Chondrocyte (in vitro differentiated cells): ENCODE measurements at regions not wholly inside any gene's neighbourhood (a gene's known extent, or its start where the extent isn't known, plus 50 kb on each side); places are given as distances from the start of the nearest gene placed in this dataset.

ENCODE experiments used
- DNase-seq: peaks from one replicate; pipeline ENCODE4 v3.0.0; 2021; ENCODE audit warnings: mixed read lengths, low spot score
- H3K27ac Mint-ChIP-seq: one replicate; pipeline ENCODE4 v1.8.0; 2021; ENCODE audit warnings: mild to moderate bottlenecking, moderate library complexity, mixed read lengths; ENCODE audit not compliant: unreplicated experiment
- H3K27me3 Mint-ChIP-seq: 2 replicates; pipeline ENCODE4 v1.8.0; 2021; ENCODE audit warnings: low read depth, mixed read lengths
- H3K36me3 Mint-ChIP-seq: 2 replicates; pipeline ENCODE4 v1.8.0; 2021; ENCODE audit warnings: low read depth, mixed read lengths
- H3K4me1 Mint-ChIP-seq: 2 replicates; pipeline ENCODE4 v1.8.0; 2021; ENCODE audit warnings: low read depth, mild to moderate bottlenecking, mixed read lengths
- H3K4me3 Mint-ChIP-seq: one replicate; pipeline ENCODE4 v1.8.0; 2021; ENCODE audit warnings: mild to moderate bottlenecking, moderate library complexity, mixed read lengths; ENCODE audit not compliant: unreplicated experiment
- H3K9me3 Mint-ChIP-seq: 2 replicates; pipeline ENCODE4 v1.8.0; 2021; ENCODE audit warnings: low read depth, mixed read lengths
- CTCF ChIP-seq: fragments of 200-600 bp; sonication (generic); IDR thresholded peaks from 2 replicates; pipeline ENCODE4 v1.5.0; 2021; ENCODE audit warnings: antibody characterized with exemption, mild to moderate bottlenecking, moderate library complexity

- H3K9me3 Mint-ChIP-seq: no peaks in the 10 kb centered on the region
- peaks cover 8% of the 10 kb centered on the region for H3K27me3 Mint-ChIP-seq
- no peak overlapping the region for H3K4me3 Mint-ChIP-seq
- H3K36me3 Mint-ChIP-seq: no peaks in the 10 kb centered on the region
- no peak for DNase-seq
- H3K4me1 Mint-ChIP-seq: peaks cover 16% of the 10 kb centered on the region
- no peak overlapping the region for H3K27ac Mint-ChIP-seq
- no peak for TF ChIP-seq CTCF
Measured at GRCh38 chr10:90328459-90328858, 529.4 kb downstream of the HTR7 start.

GRCh38 chr10:90328896-90329295 is 528.9 kb downstream of the HTR7 start:
- no peak for DNase-seq
- H3K9me3 Mint-ChIP-seq: no peaks in the 10 kb centered on the region
- H3K4me1 Mint-ChIP-seq: peaks cover 16% of the 10 kb centered on the region
- no peaks in the 10 kb centered on the region for H3K36me3 Mint-ChIP-seq
- TF ChIP-seq CTCF: no peak
- no peak overlapping the region for H3K27ac Mint-ChIP-seq
- no peak overlapping the region for H3K4me3 Mint-ChIP-seq
- H3K27me3 Mint-ChIP-seq: peaks cover 8% of the 10 kb centered on the region

- no peak overlapping the region for H3K27ac Mint-ChIP-seq
- H3K36me3 Mint-ChIP-seq: no peaks in the 10 kb centered on the region
- no peak overlapping the region for H3K4me3 Mint-ChIP-seq
- no peaks in the 10 kb centered on the region for H3K9me3 Mint-ChIP-seq
- no peaks in the 10 kb centered on the region for H3K4me1 Mint-ChIP-seq
- no peak for TF ChIP-seq CTCF
- H3K27me3 Mint-ChIP-seq: peaks cover 25% of the 10 kb centered on the region
- DNase-seq: no peak
Measured at GRCh38 chr10:90337316-90337715, 520.5 kb downstream of the HTR7 start.

GRCh38 chr10:90342480-90342879 is 515.4 kb downstream of the HTR7 start:
- H3K9me3 Mint-ChIP-seq: no peaks in the 10 kb centered on the region
- no peak for DNase-seq
- no peaks in the 10 kb centered on the region for H3K36me3 Mint-ChIP-seq
- no peaks in the 10 kb centered on the region for H3K4me1 Mint-ChIP-seq
- H3K27me3 Mint-ChIP-seq: peaks cover 52% of the 10 kb centered on the region
- H3K27ac Mint-ChIP-seq: no peak overlapping the region
- H3K4me3 Mint-ChIP-seq: no peak overlapping the region
- no peak for TF ChIP-seq CTCF

- no peak for TF ChIP-seq CTCF
- Mint-ChIP-seq H3K27me3 (peaks cover 61% of the 10 kb centered on the region), H3K36me3 (no peaks in the 10 kb centered on the region), H3K4me1 (no peaks in the 10 kb centered on the region), H3K4me3 (no peak overlapping the region), H3K27ac (no peak overlapping the region), H3K9me3 (no peaks in the 10 kb centered on the region)
- DNase-seq: no peak
Measured at GRCh38 chr10:90344226-90344625, 513.6 kb downstream of the HTR7 start.
